HG03432 (cell line): ENCODE measurements at regions not wholly inside any gene's neighbourhood (a gene's known extent, or its start where the extent isn't known, plus 50 kb on each side); places are given as distances from the start of the nearest gene placed in this dataset.
"Not testable (repeated sequence)": the region's sequence is repeated elsewhere in the genome, so short reads cannot be mapped to it uniquely, and the experiment has no call there.

Experiments used
- ATAC-seq: cut with Tn5 transposase; IDR thresholded peaks from one replicate; pipeline ENCODE4 v1.9.1; 2021; ENCODE audit warnings: mild to moderate bottlenecking, moderate library complexity; ENCODE audit not compliant: unreplicated experiment

DNA sequence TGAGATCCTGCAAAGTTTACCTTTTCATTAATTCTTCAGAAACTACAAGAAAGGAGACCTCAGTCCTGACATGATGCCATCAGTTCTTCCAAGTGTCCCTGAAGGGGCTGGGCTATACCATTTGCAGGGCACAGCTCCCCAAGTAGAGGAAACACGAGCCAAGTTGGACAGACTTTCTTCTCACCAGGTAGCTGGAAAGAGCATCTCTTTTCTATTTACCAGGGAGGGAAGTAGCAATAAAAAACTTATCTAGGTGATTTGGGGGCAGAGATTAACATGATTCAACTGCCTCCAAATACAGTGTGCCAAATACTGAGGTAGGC, 103.9 kb upstream of the KCND3 start:
- ATAC-seq = no peak

GRCh38 chr1:112099979-112100378, 110.5 kb upstream of the KCND3 start:
- ATAC-seq = no peak

- ATAC-seq = no peak
Measured at GRCh38 chr1:112105557-112105956, 116.1 kb upstream of the KCND3 start.

DNA sequence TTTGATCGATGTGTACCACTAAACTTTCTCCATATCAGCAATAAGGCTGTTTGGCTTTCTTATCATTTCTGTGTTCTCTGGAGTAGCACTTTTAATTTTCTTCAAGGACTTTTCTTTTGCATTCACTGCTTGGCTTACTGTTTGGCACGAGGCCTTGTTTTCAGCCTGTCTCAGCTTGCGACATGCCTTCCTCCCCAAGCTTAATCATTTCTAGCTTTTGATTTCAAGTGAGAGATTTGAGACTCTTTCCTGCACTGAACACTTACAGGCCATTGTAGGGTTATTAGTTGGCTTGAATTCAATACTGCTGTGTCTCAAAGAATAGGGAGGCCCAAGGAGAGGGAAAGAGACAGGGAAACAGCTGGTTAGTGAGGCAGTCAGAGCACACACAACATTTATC, 120.6 kb upstream of the KCND3 start:
- ATAC-seq = no peak

- no peak for ATAC-seq
Measured at GRCh38 chr1:112111734-112112133, 122.3 kb upstream of the KCND3 start.

GRCh38 chr1:112114540-112114939, 125.1 kb upstream of the KCND3 start:
- no peak for ATAC-seq

DNA sequence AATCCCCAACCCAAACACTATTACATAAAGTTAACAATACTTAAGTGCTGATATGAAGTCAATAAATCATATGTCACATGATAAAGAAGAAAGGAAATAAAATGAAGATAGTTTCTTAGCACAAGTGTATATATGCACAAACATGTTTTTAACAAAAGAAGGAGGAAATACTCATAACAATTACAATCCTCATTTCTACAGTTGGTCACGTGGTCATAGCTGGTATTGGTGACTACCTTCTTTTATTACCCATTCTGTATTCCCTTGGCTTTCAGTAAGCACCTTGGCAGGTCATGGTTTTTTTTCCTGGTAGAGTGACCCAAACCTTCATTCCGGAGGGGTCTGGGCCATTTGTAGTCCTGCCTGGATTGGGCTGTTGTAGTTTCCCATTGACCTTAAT, 137.1 kb upstream of the KCND3 start:
- no peak for ATAC-seq

- ATAC-seq = not testable (repeated sequence)
Measured at GRCh38 chr1:112127606-112128005, 138.1 kb upstream of the KCND3 start.

GRCh38 chr1:112133487-112133886, 144.0 kb upstream of the KCND3 start:
- no peak for ATAC-seq

DNA sequence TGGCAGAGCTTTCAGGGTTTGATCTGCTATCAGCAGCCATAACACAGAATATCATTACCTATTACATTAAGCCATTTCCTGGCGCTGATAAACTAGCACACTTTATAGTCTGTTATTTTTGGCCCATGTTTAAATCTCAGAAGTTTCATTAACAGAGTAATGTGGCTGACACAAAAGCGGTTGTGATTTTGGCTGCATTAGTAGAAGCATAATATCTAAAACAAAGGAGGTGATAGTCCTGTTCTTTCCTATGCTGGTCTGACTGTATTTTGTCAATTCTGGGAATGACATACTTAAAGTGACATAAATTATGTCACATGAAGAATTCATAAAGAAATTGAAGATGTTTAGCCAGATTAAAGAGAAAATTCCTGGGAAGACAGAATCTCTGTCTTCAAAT, 151.3 kb upstream of the KCND3 start:
- ATAC-seq = no peak

- ATAC-seq = no peak
Measured at GRCh38 chr1:112141301-112141700, 151.8 kb upstream of the KCND3 start.

DNA sequence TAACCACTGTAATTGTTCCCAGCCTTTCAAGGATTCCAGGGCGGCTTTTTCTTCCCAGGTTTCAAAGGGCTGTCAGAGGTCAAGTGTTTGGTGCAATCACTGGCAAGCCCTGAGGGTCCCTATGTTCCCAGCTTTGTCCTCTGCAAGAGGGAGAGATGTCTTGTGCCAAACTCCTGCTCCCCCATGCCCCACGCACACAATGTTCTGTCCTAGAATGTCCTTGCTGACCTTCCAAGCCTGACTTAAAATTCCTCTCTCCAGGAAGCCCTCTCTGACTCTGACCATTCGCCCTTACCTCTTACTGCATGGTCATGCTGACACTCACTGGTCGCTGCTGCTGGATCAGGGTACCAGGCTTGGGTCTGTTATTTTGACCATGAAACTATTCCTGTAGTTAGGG, 152.5 kb upstream of the KCND3 start:
- ATAC-seq = no peak

DNA sequence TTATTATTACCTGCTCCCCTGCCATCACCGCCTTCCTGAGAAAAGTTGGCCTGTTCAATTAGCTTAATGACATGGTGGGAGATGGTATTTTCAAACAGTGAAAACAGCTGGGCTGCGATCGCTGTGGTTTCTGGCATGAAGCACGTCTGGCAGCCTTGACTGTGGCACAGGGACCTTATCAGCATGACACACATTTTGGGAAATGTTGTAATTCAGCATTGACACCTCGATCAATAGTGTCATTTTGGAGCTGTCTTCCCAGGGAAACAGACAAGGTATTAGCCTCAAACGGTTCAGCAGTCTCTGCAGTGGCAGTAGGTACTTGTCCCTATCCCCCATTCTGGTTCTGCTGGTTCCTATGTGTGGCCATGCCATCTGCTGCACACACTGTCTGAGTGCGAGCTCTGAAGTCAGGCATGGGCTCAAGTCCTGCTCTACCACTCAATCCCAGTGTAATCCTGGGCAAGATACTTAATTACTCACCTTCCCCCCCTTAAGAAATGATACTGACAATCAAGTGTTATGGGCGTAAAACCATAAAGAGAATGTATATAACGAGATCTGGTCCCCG, 154.5 kb upstream of the KCND3 start:
- ATAC-seq = no peak

GRCh38 chr1:112144733-112145426, 155.4 kb upstream of the KCND3 start:
- no peak for ATAC-seq

GRCh38 chr1:112146201-112146715, 156.8 kb upstream of the KCND3 start:
- ATAC-seq = no peak

GRCh38 chr1:112160214-112160613, 170.7 kb upstream of the KCND3 start:
- ATAC-seq = not testable (repeated sequence)

GRCh38 chr1:112165375-112165774, 175.9 kb upstream of the KCND3 start:
- ATAC-seq = no peak

GRCh38 chr1:112169517-112169916, 180.0 kb upstream of the KCND3 start:
- ATAC-seq = no peak

DNA sequence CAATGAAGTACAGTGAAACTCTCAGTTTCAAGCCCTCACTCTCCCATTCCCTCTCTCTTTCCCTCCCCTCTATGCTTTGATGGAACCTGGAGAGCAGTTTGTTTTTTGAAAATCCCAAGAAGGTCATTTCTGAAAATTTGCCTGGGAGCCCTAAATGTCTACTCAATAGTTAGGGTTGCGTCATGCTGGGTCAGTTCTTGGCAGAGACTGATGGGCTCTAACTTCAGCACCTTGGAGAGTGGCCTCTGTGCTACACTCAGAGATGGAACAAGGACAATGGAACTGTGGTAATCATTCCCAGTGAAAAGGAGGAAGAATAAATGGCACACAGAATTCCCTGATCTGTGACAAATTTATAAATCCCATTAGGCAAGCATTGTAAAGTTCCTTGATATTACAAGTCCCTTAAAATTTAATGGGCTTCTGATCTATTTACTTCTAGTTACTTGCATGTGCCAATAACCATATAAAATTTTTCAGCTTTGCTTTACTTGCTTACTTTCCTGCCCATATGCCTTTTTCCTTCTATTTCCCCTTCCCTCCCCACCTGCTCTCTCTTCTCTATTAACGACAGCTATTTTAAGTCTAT, 182.9 kb upstream of the KCND3 start:
- ATAC-seq = no peak

GRCh38 chr1:112177314-112177713, 187.8 kb upstream of the KCND3 start:
- no peak for ATAC-seq

DNA sequence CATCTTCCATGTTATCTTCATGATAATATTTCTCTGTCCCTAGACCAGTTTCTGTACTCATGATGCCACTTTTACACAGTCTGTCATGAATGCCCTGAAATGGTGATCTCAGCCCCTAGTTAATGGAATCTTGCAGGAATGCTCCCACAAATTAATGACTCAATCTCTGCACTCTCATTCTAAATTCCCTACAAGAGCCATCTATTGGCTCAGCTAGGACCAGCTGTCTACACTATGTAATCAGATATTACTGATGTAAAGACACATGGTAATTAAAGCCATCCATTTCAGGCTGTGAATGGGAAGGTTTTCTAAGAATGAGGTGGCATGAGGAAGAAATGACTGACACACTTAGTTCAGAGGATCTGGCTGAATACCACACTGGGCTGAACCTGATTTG, 199.1 kb upstream of the KCND3 start:
- no peak for ATAC-seq

GRCh38 chr1:112196008-112196588, 199.9 kb upstream of the CTTNBP2NL start:
- ATAC-seq = no peak
